B cell (primary cell): ENCODE measurements at regions not wholly inside any gene's neighbourhood (a gene's known extent, or its start where the extent isn't known, plus 50 kb on each side); places are given as distances from the start of the nearest gene placed in this dataset.

ENCODE experiments used
- EZH2 ChIP-seq: IDR thresholded peaks from 2 replicates; pipeline ENCODE4 v1.6.1; 2012; ENCODE audit warnings: borderline replicate concordance, low read depth, mild to moderate bottlenecking, moderate library complexity, low read length; ENCODE audit not compliant: insufficient read depth, poor library complexity, severe bottlenecking
- TF ChIP-seq, protein P1 (sequence below): fragments of 200-600 bp; IDR thresholded peaks from one replicate; pipeline ENCODE4 v1.8.0; 2022; ENCODE audit warnings: antibody characterized with exemption, mild to moderate bottlenecking

DNA sequence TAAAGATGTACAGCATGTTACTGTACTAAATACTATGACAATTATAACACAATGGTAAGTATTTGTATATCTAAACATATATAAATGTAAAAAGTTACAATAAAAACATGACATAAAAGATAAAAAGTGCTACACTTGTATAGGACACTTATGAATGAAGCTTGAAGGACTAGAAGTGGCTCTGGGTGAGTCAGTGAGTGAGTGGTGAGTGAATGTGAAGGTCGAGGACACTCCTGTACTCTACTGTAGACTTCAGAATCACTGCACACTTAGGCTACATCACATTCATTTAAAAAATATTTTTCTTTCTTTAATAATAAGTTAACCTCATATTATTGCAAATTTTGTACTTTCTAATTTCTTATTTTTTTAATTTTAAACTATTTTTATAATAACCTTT lies 1476.7 kb upstream of the CDH8 start:
- TF ChIP-seq, protein P1, sequence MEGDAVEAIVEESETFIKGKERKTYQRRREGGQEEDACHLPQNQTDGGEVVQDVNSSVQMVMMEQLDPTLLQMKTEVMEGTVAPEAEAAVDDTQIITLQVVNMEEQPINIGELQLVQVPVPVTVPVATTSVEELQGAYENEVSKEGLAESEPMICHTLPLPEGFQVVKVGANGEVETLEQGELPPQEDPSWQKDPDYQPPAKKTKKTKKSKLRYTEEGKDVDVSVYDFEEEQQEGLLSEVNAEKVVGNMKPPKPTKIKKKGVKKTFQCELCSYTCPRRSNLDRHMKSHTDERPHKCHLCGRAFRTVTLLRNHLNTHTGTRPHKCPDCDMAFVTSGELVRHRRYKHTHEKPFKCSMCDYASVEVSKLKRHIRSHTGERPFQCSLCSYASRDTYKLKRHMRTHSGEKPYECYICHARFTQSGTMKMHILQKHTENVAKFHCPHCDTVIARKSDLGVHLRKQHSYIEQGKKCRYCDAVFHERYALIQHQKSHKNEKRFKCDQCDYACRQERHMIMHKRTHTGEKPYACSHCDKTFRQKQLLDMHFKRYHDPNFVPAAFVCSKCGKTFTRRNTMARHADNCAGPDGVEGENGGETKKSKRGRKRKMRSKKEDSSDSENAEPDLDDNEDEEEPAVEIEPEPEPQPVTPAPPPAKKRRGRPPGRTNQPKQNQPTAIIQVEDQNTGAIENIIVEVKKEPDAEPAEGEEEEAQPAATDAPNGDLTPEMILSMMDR = no peak
- TF ChIP-seq EZH2 = no peak
